Right kidney (tissue), 1 donor: ENCODE measurements at regions not wholly inside any gene's neighbourhood (a gene's known extent, or its start where the extent isn't known, plus 50 kb on each side); places are given as distances from the start of the nearest gene placed in this dataset.

Experiments used
- DNase-seq: peaks from one replicate; pipeline ENCODE4 v3.0.0-alpha.2; 2016

DNA sequence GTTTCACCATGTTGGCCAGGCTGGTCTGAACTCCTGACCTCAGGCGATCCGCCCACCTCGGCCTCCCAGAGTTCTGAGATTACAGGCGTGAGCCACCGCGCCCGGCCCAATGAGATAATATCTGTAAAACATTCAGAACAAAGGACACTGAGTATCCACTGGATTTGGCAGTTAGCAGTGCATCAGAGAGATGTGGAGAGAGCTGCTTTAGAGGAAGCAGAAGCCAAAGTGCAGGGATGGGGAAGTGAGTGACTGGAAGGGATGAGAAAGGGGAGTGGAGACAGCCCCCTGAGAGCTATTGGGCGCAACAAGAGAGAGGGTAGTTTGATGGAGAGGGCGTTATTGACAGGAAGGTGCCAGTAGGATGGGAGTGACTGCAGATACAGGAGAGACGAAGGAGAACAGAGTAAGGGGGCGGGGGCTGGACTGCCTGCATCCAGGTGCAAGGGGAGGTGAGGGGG lies 157.5 kb upstream of the SHB start:
- DNase-seq: peak; percentile 38

DNA sequence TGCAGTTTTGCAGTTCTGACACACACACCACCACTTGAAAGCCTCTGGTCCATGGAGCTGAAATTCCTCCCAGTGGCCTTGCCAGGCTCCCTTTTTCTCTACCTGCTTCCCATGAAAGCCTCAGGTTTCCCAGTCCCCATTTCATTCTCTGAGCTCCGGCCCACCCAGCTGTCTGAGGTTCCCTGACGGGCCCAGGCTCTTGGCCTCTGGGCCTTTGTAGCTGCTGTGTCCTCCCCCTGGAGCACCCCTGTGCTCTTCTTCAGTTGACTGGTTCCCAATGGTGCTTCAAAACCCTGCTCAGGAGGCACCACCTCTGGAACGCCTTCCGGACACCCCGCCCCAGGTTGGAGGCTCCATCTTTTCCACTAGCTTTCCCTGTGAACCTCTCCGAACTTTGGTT lies 155.9 kb upstream of the SHB start:
- no peak for DNase-seq

DNA sequence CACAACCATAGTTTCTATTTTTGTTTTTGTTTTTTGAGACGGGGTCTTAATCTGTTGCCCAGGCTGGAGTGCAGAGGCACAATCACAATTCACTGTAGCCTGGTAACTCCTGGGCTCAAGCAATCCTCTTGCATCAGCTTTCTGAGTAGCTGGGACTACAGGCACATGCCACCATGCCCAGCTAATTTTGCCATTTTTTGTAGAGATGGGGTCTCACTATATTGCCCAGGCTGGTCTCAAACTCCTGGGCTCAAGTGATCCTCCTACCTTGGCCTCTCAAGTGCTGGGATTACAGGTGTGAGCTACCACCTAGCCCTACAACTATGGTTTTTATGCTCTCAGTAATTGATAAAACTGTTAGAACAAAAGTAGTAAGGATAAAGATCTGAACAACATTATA lies 147.5 kb upstream of the SHB start:
- no peak for DNase-seq

DNA sequence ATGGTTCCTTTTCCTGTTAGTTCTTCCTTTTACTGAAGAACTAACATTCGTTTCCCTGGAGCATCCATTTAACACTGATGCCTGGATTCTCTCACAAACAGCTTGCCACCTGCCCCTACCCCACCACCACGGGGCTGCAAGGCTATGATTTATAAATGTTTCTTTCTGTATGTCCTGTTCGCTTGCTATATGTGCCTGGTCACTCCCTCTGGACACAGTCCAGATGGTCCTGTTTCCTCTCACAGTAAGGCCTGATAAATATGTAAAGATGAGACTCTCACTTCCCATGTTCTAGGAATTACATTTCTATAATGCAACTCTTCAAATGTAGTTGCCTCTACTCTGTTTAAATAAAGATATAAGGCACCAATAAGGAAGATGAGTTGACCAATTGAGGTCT lies 146.4 kb upstream of the SHB start:
- no peak for DNase-seq

DNA sequence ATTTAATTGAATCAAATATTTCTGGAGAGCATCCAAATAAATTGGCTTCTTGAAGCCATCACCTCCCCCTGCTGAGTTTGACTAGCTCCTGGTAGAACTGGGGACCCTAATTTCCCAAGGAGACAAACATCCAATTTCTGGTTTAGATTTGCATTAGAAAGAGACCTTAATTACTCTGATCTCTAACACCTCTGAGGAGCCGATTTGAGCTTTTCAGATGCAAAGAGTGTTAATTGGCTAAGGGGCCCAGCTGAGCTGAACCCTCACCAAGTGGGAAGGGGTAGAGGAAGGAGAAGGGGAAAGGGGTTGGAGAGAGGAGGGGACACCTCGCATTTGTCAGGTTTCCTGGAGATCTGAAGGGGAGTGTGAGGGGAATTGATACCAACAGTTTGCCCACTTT lies 145.4 kb upstream of the SHB start:
- DNase-seq: no peak

DNA sequence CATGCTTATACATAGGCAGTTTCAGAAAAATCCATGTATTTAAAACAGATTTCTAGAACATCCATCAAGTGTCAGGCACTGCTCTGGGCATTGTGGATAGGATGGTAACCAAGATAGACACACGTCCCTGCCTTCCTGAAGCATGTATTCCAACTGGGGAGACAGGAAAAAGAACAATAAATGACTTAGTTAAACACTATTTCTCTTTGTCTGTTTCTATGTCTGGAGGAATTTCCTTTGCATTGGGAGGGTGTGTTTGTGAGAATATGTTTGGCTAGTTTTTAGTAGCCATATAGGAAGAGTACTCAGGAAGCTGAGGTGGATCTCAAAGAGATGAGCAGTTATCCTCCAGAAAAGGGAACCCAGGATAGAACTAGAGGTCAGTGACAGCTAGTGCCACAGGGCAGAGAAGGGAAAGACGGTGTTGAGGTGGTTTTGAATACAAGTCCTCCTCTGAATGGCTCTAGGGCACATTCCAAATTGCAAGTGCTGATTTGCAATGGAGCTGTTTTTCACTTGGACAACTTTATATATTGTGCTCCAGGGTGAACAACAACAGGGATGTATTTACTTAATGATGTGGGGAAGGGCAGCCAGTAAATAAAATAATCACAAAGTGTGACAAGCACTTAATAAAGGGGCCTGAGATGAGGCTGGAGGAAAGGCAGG lies 144.7 kb upstream of the SHB start:
- DNase-seq: no peak

DNA sequence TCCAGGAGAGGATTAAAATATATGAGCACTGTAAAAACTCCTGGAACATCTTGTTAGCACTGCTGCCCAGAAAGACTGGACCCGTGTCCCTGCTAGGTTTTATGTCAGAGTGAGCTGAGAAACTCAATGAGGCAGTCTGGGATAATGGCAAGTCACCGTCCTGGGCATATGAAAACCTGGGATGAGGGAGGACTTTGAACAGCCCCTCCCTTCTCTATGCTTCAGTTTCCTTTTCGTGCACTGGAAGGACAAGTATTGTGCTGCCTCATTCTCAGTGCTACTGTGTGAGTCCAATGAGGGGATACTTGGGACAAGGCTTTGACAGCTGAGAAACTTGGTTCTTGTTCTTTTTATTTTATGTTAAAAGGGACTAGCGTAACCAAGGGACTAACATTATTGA lies 143.0 kb upstream of the SHB start:
- no peak for DNase-seq

DNA sequence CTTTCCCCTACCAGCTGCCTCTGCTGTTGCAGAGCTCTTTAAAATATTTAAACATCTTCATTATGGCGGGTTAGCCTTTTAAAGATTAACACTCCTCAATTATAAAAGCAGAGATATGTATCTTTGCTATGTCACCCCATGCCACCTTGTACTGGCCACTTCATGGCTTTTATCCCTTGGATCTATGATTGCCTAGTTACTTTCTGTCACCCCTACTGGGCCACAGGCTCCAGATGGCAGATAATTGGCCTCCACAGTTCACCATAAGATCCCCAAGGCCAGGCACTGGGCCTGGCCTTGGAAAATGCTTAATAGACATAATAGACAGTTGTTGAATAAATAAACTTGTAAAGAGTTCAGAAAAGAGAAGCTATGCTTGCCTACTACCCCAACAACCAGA lies 142.0 kb upstream of the SHB start:
- no peak for DNase-seq

DNA sequence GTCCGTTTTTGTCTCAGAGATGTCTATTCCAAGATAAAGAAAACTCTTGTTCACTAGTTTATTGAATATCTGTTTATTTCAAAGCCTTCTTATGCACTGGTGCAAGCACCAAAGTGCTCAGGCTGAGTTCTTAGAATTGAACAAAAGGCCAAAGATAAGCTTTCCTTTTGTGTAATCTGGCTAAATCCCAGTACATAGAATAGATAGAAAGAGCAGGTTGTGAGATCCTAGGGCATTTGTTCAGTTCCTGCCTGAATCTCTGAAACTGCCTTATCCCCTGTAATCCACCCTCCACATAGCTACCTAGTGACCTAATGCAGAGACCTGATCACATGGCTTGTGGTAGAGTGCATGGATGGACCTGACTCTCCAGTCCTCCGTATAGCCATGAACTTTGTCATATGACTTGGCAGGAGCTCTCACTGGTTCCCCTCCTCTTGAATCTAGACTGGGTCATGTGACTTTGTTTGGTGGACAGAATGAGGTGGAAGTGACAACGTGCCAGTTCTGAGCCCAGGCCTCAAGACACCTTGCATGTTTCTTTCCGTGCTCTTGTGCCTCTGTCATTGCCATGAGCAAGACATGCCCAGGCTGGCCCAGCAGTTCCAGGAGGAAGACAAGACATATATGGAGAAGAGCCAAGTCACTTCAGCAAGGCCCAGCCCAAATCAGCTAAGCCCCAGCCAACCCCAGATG lies 139.3 kb upstream of the SHB start:
- DNase-seq: no peak

DNA sequence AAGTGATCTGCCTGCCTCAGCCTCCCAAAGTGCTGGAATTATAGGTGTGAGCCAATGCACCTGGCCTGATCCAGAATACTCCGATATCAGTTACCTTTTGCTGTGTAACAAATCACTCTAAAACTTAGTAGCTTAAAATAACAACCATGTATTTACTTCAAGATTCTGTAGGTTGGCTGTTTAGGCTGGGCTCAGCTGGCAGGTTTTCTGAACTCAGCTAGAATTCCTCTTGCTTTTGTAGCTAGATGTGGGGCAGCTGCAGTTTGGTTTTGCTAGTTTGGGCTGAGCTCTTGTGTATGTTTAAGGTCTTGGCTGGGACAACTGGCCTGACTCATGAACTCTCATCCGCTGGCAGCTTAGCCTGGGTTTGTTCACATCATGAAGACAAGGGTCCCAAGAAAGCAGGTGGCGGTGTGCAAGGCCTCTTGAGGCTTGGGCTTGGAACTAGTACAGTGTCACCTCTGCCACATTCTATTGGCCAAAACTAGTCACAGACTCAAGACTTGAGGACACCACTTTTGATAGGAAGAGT lies 138.3 kb upstream of the SHB start:
- DNase-seq: no peak

DNA sequence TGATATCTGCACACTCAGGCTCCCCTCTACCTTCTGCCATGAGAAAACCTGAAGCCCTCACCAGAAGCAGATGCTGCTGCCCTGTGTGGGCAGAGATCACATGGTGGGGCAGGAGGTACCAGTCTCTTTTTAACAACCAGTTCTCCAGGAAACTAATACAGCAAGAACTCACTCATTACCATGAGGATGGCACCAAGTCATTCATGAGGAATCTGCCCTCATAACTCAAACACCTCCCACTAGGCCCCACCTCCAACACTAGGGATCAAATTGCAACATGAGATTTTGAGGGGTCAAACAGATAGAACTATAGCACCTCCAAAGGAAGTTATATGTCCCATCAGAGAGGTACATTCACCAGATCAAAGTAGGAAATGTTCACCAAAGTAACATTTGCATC lies 136.3 kb upstream of the SHB start:
- no peak for DNase-seq

DNA sequence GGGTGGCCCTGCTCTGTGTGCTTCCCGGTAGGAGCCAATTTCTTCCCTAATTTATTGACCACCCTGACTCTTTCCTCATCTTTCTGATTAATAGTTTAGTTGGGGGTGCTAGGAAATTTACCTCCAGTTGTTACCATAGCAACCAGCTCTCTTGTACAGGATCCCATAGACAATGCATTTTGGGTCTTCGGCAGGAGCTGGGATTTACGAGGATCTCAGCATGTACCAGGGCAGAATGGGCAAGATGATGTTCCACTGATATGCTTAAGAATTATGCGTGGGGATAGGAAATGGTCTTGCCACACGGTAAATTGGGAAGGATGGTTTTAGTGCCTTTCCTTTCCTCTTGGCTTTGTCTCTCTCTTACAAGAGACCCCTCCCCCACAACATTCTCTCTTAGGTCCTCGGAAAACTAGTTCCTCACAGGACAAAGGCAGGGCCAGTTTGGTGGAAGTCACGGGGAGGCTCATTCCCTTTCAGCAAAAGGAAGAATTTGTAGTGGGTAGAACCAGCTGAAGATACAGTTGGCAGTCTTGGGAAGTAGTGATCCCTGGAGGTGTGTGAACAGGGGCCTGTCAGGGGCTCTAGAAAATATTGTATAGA lies 133.4 kb upstream of the SHB start:
- no peak for DNase-seq

DNA sequence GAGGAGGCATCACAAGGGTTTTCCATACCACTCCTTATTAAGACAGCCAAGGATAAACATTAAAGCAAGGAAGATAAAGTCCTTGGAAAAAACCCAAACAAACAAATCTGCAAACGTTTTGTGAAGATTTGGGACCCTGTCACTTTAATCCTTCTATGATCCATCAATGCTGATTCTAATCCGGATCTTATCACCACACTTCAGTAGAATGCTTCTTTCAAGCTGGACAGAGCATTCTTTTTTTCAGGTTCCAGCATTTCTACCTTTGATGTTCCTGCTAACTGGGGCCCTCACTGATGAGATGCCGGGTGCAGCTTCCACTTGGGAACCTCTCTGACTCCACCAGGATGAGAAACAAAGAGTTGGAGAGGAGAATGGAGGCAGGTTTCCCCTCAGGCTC lies 132.8 kb upstream of the SHB start:
- DNase-seq: no peak

DNA sequence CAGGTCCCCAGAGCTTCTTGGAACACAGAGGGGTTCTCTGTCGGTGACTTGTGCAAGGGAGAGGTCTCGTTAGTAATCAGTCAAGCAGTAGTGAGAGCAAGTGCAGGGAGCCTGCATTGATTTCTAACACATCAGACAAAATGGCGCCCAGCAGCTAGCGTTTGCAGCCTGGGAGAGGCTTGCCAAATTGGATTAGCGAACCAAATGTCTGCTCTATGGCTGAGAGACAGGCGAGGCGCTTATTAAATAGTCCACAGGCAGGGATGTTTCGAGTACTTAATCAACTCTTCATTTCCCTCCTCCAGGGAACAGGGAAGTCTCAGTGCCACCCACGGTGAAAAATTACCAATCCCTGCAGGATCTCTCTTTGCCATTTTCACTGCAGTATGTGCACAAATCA lies 131.4 kb upstream of the SHB start:
- DNase-seq: no peak

DNA sequence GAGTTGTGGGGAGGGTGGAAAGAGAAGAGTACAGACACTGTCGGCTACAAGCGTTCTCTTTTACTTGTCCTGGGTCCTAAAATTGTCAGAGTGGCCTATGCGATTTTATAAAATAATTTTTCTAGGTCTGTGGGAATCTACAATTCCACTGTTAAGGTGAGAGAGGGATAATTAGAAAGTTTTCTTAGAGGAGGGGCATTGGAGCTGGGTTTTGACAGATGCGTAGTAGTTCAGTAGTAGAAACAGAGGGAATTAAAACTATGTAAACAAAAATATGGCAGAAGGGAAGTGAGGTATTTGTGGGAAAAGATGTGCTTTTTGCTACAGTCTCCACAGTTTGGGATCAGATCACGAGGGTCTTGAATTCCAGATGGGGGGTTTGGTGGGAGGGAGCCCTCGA lies 129.1 kb upstream of the SHB start:
- DNase-seq: no peak

DNA sequence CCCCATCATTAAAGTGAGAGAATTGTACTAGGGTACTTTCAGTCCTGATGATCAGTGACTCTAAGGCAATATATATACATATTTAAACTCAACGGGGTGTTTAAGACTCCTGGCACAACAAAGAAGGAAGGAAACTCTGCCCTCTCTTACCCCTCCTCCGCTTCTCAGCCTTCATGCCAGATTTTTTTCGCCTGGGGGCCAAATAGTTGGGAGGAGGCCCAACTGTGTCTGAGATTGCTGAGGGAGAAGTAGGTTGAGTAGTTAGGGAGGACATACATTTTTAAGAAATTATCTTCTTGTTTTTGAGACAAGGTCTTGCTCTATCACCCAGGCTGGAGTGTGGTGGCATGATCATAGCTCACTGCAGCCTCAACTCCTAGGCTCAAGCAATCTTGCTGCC lies 127.7 kb upstream of the SHB start:
- no peak for DNase-seq

DNA sequence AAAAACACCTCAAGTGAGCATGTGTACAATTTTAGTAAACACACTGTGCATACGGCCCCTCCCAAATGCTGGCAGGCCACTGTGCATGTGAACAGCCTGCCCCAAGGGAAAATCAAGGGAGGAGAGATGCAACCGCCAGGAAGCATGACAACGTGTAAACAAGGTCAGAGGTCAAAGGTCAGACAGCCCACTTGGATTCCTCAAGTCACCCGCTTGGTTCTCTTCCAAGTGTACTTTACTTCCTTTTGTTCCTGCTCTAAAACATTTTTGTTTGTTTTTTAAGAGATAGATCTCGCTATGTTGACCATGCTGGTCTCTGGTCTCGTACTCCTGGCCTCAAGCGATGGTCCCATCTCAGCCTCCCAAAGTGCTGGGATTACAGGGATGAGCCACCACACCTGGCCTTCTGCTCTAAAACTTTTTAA lies 126.7 kb upstream of the SHB start:
- DNase-seq: no peak

DNA sequence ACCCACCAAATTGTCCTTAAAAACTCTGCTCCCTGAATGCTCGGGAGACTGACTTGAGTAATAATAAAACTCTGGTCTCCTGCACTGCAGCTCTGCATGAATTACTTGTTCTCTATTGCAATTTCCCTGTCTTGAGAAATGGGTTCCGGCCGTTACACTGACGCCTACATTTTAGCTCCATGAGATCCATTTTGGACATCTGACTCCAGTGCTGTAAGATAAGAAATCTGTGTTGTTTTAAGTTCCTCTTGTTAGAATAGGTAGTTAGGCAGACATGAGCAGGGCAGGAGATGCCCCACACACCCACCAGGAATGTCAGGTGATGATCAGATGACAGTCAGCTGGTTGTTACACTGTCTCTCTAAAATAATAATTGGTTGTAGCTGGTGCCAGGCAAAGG lies 125.8 kb upstream of the SHB start:
- DNase-seq: no peak

DNA sequence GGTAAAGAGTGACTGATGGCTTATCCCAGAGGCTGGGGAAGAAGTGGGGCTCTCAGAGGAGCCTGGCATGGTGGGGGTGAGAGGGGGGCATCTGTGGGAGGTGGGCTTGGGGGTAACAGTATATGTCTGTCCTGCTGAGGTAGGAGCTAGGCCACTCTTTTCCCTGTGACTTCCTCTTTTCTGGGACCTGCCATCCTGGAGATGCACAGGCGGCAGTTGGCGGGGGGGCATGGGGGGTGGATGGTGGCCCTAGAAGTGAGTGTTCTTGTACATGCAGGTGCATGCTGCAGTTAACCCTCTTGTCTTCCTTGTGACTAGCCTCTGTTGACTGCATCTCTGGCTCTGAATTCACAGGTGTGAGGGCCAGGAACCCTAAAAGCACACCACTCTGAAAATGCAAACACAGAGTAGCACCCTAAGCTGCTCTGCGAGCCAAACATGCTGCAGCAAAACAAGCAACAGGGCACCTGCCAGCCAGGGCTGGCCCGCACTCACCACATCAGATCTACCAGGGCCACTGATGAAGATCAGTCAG lies 123.8 kb upstream of the SHB start:
- no peak for DNase-seq

DNA sequence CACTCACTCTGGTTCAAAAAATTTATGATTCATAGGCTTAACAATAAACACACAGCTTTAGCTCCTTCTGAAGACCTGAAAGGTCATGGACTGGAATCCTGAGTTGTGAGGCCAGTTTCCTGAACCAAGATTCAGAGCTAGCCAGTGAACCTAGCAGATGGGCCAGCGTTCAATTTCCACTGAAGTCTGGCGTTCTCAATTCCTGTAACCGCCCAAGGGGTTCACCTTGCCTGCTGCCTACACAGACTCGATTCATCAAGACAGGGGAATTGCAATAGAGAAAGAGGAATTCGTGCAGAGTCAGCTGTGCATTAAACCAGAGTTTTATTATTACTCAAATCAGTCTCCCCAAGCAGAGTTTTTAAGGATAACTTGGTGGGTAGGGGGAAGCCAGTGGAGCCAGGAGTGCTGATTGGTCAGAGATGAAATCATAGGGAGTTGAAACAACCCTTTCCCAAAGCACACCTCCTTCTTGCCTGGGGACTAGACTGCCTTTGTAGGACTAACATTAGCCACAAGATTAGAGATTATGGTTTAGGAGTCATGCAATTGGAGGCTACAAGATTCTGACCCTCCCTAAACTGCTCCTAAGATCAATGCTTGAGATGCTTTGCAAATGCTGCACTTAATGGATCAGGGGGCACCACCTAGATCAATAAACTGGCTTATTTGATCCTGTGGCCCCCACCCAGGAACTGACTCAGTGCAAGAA lies 117.5 kb upstream of the SHB start:
- DNase-seq: peak; percentile 17

DNA sequence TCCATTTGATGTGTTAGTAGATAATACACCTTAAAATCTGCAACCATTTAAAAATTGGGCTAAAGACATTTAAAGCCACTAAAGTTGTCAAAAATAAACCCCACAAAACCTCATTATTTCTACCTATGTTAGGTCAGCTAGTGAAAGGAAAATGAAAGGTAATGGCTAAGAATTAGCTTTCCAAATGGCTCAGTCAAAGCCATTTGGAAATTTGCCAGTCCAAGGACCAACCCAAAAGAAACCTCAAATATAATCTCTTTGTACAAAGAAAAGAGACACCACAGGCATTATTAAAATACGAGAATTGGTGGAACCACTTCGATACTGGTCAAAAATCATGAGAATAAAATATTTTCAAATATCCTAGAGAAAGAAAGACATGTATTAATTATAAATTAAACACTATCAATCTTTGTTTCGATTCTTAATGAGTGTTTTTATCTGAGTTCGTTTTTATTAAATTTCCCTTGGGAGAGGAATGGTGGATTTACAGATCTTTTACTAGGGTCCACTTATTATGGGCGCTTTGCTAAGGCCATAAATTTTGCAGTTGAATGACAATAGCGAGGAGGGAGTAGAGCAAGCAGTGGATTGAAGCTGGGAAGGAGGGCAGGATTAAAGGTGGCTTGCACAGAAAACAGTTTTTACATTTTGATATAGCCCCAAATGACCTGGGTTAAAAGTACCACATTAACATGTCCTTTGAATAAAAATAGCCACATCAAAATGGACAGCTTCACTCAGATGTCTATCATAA lies 116.8 kb upstream of the SHB start:
- no peak for DNase-seq

DNA sequence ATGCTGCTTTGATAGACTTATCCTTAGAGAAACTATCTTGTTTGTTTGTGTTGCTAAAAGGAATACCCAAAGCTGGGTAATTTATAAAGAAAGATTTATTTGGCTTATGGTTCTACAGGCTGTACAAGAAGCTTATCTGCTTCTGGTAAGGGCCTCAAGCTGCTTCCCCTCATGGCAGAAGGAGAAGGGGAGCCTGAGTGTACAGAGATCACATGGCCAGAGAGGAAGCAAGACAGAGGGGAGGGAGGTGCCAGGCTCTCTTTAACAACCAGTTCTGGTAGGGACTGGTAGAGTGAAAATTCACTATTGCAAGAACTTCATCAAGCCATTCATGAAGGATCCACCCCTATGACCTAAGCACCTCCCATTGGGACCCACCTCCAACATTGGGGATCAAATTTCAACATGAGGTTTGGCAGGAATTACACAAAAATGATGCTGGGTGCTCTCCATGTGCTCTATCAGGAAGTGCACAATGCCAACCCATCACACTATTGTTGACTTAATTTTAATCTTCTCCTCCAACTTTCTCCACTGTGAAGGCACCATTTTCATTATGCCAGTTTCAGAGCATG lies 115.1 kb upstream of the SHB start:
- no peak for DNase-seq
